Smooth muscle cell (in vitro differentiated cells): ENCODE measurements at regions not wholly inside any gene's neighbourhood (a gene's known extent, or its start where the extent isn't known, plus 50 kb on each side); places are given as distances from the start of the nearest gene placed in this dataset.

Experiments
- DNase-seq: peaks from one replicate; lab custom pipeline; 2025; ENCODE audit not compliant: unreplicated experiment; lab: John Stamatoyannopoulos, UW
- H2AFZ ChIP-seq: fragments of 200-600 bp; sonication (generic); 2 replicates; pipeline ENCODE4 v1.6.0; 2016; ENCODE audit warnings: antibody characterized with exemption, low read depth, mild to moderate bottlenecking
- H3F3A ChIP-seq: fragments of 200-600 bp; sonication (generic); 2 replicates; pipeline ENCODE4 v1.6.0; 2017; ENCODE audit warnings: antibody characterized with exemption, low read depth
- H3K27ac ChIP-seq: fragments of 200-600 bp; sonication (generic); 2 replicates; pipeline ENCODE4 v1.5.1; 2016; ENCODE audit warnings: low read depth, mild to moderate bottlenecking
- H3K27me3 ChIP-seq: fragments of 200-600 bp; sonication (generic); 2 replicates; pipeline ENCODE4 v1.6.1; 2016; ENCODE audit warnings: low read depth, mild to moderate bottlenecking
- H3K36me3 ChIP-seq: fragments of 200-600 bp; sonication (generic); 2 replicates; pipeline ENCODE4 v1.5.1; 2016; ENCODE audit warnings: low read depth
- H3K4me1 ChIP-seq: fragments of 200-600 bp; sonication (generic); 2 replicates; pipeline ENCODE4 v1.5.1; 2016; ENCODE audit warnings: low read depth
- H3K4me2 ChIP-seq: fragments of 200-600 bp; sonication (generic); 2 replicates; pipeline ENCODE4 v1.6.0; 2016; ENCODE audit warnings: mild to moderate bottlenecking
- H3K4me3 ChIP-seq: fragments of 200-600 bp; sonication (generic); 2 replicates; pipeline ENCODE4 v1.5.1; 2016; ENCODE audit warnings: mild to moderate bottlenecking
- H3K79me2 ChIP-seq: fragments of 200-600 bp; sonication (generic); 2 replicates; pipeline ENCODE4 v1.6.0; 2016; ENCODE audit warnings: low read depth, mild to moderate bottlenecking
- H3K9ac ChIP-seq: fragments of 200-600 bp; sonication (generic); 2 replicates; pipeline ENCODE4 v1.6.0; 2016; ENCODE audit warnings: low read depth
- H3K9me3 ChIP-seq: fragments of 200-600 bp; sonication (generic); replicated peaks from 2 replicates; pipeline ENCODE4 v1.5.1; 2016; ENCODE audit warnings: low read depth
- H4K20me1 ChIP-seq: fragments of 200-600 bp; sonication (generic); 2 replicates; pipeline ENCODE4 v1.6.0; 2016; ENCODE audit warnings: low read depth
- WGBS: methylation state at CpG from one replicate; pipeline ENCODE4 v1.1.7; 2016; ENCODE audit warnings: low lambda C conversion rate; 5-methylcytosine and 5-hydroxymethylcytosine counted together
- TF ChIP-seq, protein P1 (sequence below): fragments of 200-600 bp; sonication (generic); IDR thresholded peaks from 2 replicates; pipeline ENCODE4 v1.5.1; 2017; ENCODE audit warnings: borderline replicate concordance, mild to moderate bottlenecking, antibody characterized with exemption; ENCODE audit not compliant: insufficient read depth, poor library complexity, severe bottlenecking

DNA sequence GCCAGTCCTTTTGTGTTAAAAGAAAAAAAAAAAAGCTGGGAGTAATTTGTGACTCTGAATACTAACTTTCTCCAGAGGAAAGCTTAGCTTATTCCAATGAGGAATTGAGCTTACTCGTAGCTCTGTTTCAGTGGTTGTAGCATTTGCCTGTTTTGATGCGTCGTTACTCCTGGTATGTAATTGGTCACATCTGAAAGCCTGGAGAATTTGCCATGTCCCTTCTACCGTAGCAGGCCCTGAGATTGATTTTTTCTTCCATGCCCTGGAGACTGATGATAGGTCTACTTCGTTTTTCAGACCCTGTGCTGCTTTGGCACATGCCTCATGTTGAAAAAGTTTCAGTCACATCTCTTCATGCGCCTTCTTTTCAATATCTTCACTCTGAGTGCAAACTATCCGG, 1103.0 kb downstream of the PLA2G4A start:
- Histone ChIP-seq H3F3A (no peaks in the 10 kb centered on the region), H3K27me3 (no peaks in the 10 kb centered on the region), H2AFZ (peak overlapping the region; percentile 48), H4K20me1 (no peaks in the 10 kb centered on the region), H3K4me3 (no peak overlapping the region), H3K9me3 (no peaks in the 10 kb centered on the region), H3K4me2 (no peak overlapping the region), H3K36me3 (no peaks in the 10 kb centered on the region), H3K4me1 (no peaks in the 10 kb centered on the region), H3K27ac (no peak overlapping the region), H3K9ac (no peak overlapping the region), H3K79me2 (no peaks in the 10 kb centered on the region)
- no peak for DNase-seq
- TF ChIP-seq, protein P1, sequence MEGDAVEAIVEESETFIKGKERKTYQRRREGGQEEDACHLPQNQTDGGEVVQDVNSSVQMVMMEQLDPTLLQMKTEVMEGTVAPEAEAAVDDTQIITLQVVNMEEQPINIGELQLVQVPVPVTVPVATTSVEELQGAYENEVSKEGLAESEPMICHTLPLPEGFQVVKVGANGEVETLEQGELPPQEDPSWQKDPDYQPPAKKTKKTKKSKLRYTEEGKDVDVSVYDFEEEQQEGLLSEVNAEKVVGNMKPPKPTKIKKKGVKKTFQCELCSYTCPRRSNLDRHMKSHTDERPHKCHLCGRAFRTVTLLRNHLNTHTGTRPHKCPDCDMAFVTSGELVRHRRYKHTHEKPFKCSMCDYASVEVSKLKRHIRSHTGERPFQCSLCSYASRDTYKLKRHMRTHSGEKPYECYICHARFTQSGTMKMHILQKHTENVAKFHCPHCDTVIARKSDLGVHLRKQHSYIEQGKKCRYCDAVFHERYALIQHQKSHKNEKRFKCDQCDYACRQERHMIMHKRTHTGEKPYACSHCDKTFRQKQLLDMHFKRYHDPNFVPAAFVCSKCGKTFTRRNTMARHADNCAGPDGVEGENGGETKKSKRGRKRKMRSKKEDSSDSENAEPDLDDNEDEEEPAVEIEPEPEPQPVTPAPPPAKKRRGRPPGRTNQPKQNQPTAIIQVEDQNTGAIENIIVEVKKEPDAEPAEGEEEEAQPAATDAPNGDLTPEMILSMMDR: no peak
- WGBS: 66% methylated on average over 7 of the region's 7 CpGs

DNA sequence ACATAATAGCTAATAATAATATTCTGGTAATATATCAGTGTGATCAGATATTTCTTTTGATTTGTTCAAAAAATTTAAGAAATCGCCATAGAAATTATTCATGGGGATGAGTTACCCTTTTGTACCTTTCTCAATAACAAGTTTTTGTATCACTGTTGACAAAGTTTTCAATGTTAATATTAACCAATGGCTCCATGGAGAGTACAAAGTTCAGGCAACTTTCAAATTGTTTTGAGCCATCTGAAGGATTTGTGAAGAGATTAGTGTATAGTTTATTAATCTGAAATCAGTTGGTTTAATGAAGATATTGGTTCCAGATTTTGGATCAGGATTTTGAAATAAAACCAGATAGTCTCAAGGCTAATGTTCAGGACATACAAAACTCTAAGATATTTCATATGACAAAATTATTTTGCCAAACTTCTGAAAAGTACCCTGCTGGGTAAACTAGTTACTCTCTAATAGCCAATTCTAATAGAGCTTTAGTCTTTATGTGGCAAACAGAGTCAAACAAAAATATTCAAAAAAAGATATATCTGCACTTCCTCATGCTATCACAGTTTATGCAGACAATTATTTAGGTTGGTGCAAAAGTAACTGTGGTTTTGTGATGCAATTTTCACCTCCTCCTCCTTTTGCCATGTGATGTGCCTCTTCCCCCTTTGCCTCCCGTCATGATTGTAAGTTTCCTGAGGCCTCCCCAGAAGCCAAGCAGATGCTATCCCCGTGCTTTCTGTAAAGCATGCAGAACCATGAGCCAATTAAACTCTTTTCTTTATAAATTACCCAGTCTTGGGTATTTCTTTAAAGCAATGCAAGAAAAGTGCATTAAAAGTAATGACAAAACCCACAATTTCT, 1105.0 kb downstream of the PLA2G4A start:
- Histone ChIP-seq H3K36me3 (no peaks in the 10 kb centered on the region), H3K27ac (no peak overlapping the region), H3K27me3 (no peaks in the 10 kb centered on the region), H3K4me1 (no peaks in the 10 kb centered on the region), H3K4me3 (no peak overlapping the region), H3K9me3 (no peaks in the 10 kb centered on the region), H3K9ac (no peak overlapping the region), H2AFZ (no peak overlapping the region), H4K20me1 (no peaks in the 10 kb centered on the region), H3K79me2 (no peaks in the 10 kb centered on the region), H3F3A (no peaks in the 10 kb centered on the region), H3K4me2 (no peak overlapping the region)
- TF ChIP-seq, protein P1: no peak
- no peak for DNase-seq
- WGBS: 87% methylated on average over 3 of the region's 3 CpGs

DNA sequence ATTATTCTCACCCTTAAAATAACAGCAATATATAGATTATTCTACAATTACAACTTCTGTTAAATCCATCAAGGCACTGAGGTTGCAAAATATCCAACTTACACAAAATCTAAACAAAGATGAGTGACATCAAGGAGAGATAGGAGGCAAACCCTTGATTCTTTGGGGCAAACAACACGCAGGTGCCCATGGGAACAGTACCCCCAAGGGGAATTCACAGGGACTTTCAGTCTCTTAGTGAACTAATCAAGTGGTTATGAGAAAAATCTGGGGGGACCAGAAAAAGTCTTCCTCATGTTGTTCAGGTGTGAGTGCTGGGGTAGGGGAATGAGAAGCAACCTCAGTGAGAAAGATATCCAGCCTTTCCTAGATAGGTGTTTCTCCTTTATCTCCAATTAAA, 1107.9 kb downstream of the PLA2G4A start:
- no peak for DNase-seq
- no peaks in the 10 kb centered on the region for H3K27me3 ChIP-seq
- no peak overlapping the region for H3K27ac ChIP-seq
- H3K4me3 ChIP-seq: no peak overlapping the region
- H2AFZ ChIP-seq: no peak overlapping the region
- H3K79me2 ChIP-seq: no peaks in the 10 kb centered on the region
- no peaks in the 10 kb centered on the region for H3K4me1 ChIP-seq
- H4K20me1 ChIP-seq: no peaks in the 10 kb centered on the region
- 80% methylated on average over 1 of the region's 1 CpG for WGBS
- no peak overlapping the region for H3K4me2 ChIP-seq
- TF ChIP-seq, protein P1: no peak
- no peaks in the 10 kb centered on the region for H3F3A ChIP-seq
- H3K9me3 ChIP-seq: no peaks in the 10 kb centered on the region
- no peaks in the 10 kb centered on the region for H3K36me3 ChIP-seq
- no peak overlapping the region for H3K9ac ChIP-seq

DNA sequence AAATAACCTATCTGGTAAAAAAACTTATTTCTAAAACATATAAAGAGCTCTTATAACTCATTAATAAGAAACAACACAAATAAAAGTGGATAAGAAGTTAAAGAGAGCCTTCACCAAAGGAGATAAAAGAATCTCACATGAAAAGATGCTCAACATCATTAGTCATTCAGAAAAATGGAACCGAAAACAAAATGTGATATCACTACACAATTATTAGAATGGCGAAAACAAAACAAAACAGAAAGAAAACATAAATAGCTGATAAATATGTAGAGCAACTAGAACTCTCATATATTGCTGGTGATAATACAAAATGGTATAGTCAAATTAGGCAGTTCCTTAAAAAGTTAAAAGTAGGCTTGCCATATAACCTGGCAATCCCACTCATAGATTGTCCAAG, 1109.3 kb downstream of the PLA2G4A start:
- Histone ChIP-seq H3K4me1 (no peaks in the 10 kb centered on the region), H3K79me2 (no peaks in the 10 kb centered on the region), H3K9me3 (no peaks in the 10 kb centered on the region), H4K20me1 (no peaks in the 10 kb centered on the region), H2AFZ (no peak overlapping the region), H3K4me3 (no peak overlapping the region), H3F3A (no peaks in the 10 kb centered on the region), H3K9ac (no peak overlapping the region), H3K27me3 (no peaks in the 10 kb centered on the region), H3K4me2 (no peak overlapping the region), H3K27ac (no peak overlapping the region), H3K36me3 (no peaks in the 10 kb centered on the region)
- WGBS: 52% methylated on average over 2 of the region's 2 CpGs
- TF ChIP-seq, protein P1: no peak
- DNase-seq: no peak
